NOMO-1 (cell line): ENCODE measurements at regions not wholly inside any gene's neighbourhood (a gene's known extent, or its start where the extent isn't known, plus 50 kb on each side); places are given as distances from the start of the nearest gene placed in this dataset.
"Not testable (repeated sequence)": the region's sequence is repeated elsewhere in the genome, so short reads cannot be mapped to it uniquely, and the experiment has no call there.

Experiments
- DNase-seq, 2 experiments: peaks; one replicate each; lab custom pipeline; 2025; ENCODE audit not compliant: unreplicated experiment in 2 of 2; lab: John Stamatoyannopoulos, UW

- DNase-seq: no peak
These were observed 838.6 kb downstream of the RPS29 start for GRCh38 chr14:48747561-48748089.

- no peak for DNase-seq
These were observed 842.0 kb downstream of the RPS29 start for GRCh38 chr14:48744202-48744601.

- no peak for DNase-seq
These were observed 847.8 kb downstream of the RPS29 start for GRCh38 chr14:48738186-48738925.

GRCh38 chr14:48735607-48736006, 850.6 kb downstream of the RPS29 start:
- peak in 1 of 2 experiments; percentile 25 for DNase-seq

- no peak for DNase-seq
These were observed 854.9 kb downstream of the RPS29 start for GRCh38 chr14:48731260-48731659.

- no peak for DNase-seq
These were observed 860.0 kb downstream of the RPS29 start for GRCh38 chr14:48726080-48726642.

GRCh38 chr14:48725051-48725734, 861.0 kb downstream of the RPS29 start:
- DNase-seq: no peak

- DNase-seq: no peak
These were observed 862.2 kb downstream of the RPS29 start for GRCh38 chr14:48723841-48724495.

GRCh38 chr14:48714366-48714765, 871.8 kb downstream of the RPS29 start:
- DNase-seq: no peak

GRCh38 chr14:48710133-48710532, 876.0 kb downstream of the RPS29 start:
- peak in 1 of 2 experiments; percentile 3 for DNase-seq

- DNase-seq: no peak
These were observed 876.8 kb downstream of the RPS29 start for GRCh38 chr14:48709277-48709785.

- no peak for DNase-seq
These were observed 881.5 kb downstream of the RPS29 start for GRCh38 chr14:48704639-48705038.

GRCh38 chr14:48703728-48704467, 882.3 kb downstream of the RPS29 start:
- no peak for DNase-seq

- not testable (repeated sequence) for DNase-seq
These were observed 888.8 kb downstream of the RPS29 start for GRCh38 chr14:48697362-48697761.

GRCh38 chr14:48693793-48694192, 892.4 kb downstream of the RPS29 start:
- DNase-seq: no peak

GRCh38 chr14:48690349-48690748, 895.8 kb downstream of the RPS29 start:
- no peak for DNase-seq

- DNase-seq: no peak
These were observed 899.5 kb downstream of the RPS29 start for GRCh38 chr14:48686650-48687049.

- no peak for DNase-seq
These were observed 913.7 kb downstream of the RPS29 start for GRCh38 chr14:48672506-48672905.

GRCh38 chr14:48670939-48671338, 915.2 kb downstream of the RPS29 start:
- DNase-seq: no peak

- no peak for DNase-seq
These were observed 920.9 kb downstream of the RPS29 start for GRCh38 chr14:48665077-48665784.
